ENCODE measurements at regions not wholly inside any gene's neighbourhood (a gene's known extent, or its start where the extent isn't known, plus 50 kb on each side); places are given as distances from the start of the nearest gene placed in this dataset.

GRCh38 chr4:96675416-96675815 lies 835.5 kb downstream of the PDHA2 start:
- in situ Hi-C loops (cut with MboI; ENCODE audit: low pct_ligation_motif_present in 1 of 4, low pct_unique_long_range_greater_than_20kb in 1 of 4, low sequenced_read_pairs in 3 of 4): no loop called here
- 67 to 82% methylated on average over 1 of the region's 1 CpG for WGBS, 2 donors (ENCODE audit: low coverage in 1 of 2)
- no peak for DNase-seq
- Histone ChIP-seq H3K36me3 (no peaks in the 10 kb centered on the region), H3K9me3 (no peaks in the 10 kb centered on the region), H3K4me3 (no peak overlapping the region), H3K27ac (no peak overlapping the region), H3K4me1 (no peaks in the 10 kb centered on the region), H3K27me3 (no peaks in the 10 kb centered on the region)
- intact Hi-C loops (cut with DNase I; ENCODE audit: low total_unique reads): no loop called here
- TF ChIP-seq EP300 (IDR thresholded peaks at IDR 0.05; ENCODE audit: low read depth) (no peak), POLR2AphosphoS5 (IDR thresholded peaks at IDR 0.05) (no peak), POLR2A (IDR thresholded peaks at IDR 0.05) (no peak)
- TF ChIP-seq, protein P1, sequence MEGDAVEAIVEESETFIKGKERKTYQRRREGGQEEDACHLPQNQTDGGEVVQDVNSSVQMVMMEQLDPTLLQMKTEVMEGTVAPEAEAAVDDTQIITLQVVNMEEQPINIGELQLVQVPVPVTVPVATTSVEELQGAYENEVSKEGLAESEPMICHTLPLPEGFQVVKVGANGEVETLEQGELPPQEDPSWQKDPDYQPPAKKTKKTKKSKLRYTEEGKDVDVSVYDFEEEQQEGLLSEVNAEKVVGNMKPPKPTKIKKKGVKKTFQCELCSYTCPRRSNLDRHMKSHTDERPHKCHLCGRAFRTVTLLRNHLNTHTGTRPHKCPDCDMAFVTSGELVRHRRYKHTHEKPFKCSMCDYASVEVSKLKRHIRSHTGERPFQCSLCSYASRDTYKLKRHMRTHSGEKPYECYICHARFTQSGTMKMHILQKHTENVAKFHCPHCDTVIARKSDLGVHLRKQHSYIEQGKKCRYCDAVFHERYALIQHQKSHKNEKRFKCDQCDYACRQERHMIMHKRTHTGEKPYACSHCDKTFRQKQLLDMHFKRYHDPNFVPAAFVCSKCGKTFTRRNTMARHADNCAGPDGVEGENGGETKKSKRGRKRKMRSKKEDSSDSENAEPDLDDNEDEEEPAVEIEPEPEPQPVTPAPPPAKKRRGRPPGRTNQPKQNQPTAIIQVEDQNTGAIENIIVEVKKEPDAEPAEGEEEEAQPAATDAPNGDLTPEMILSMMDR (IDR thresholded peaks at IDR 0.05): no peak

DNA sequence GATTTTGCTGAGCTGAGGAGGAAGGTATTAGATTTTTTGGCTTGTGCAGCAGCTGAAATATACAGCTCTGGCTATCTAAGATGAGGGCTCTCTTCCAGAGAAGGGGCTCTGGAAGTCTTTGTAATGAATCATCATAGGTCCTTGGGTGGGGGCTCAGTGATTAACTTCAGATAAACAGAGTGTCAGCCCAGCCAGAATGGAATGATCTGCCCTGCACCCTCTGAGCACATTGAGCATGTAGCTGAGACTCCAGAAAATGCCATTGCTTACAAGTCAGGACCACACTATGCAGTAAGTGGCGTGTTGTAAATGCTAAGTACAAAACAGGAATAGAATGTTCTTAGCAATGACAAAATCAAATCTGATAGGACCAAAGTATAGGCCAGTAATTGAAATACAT lies 836.0 kb downstream of the PDHA2 start:
- 64 to 79% methylated on average over 1 of the region's 1 CpG for WGBS, 2 donors (ENCODE audit: low coverage in 1 of 2)
- H3K27me3 ChIP-seq: no peaks in the 10 kb centered on the region
- in situ Hi-C loops (cut with MboI; ENCODE audit: low pct_ligation_motif_present in 1 of 4, low pct_unique_long_range_greater_than_20kb in 1 of 4, low sequenced_read_pairs in 3 of 4): no loop called here
- no peaks in the 10 kb centered on the region for H3K4me1 ChIP-seq
- intact Hi-C loops (cut with DNase I; ENCODE audit: low total_unique reads): no loop called here
- no peak overlapping the region for H3K27ac ChIP-seq
- TF ChIP-seq EP300 (IDR thresholded peaks at IDR 0.05; ENCODE audit: low read depth): no peak
- TF ChIP-seq, protein P1 (IDR thresholded peaks at IDR 0.05): no peak
- no peak for DNase-seq
- no peaks in the 10 kb centered on the region for H3K36me3 ChIP-seq
- H3K4me3 ChIP-seq: no peak overlapping the region
- no peaks in the 10 kb centered on the region for H3K9me3 ChIP-seq

- Histone ChIP-seq H3K36me3 (no peaks in the 10 kb centered on the region), H3K27ac (no peak overlapping the region), H3K4me1 (no peaks in the 10 kb centered on the region), H3K4me3 (no peak overlapping the region), H3K27me3 (no peaks in the 10 kb centered on the region), H3K9me3 (no peaks in the 10 kb centered on the region)
- TF ChIP-seq POLR2AphosphoS5 (IDR thresholded peaks at IDR 0.05) (no peak), POLR2A (IDR thresholded peaks at IDR 0.05) (no peak), EP300 (IDR thresholded peaks at IDR 0.05; ENCODE audit: low read depth) (no peak)
- TF ChIP-seq, protein P1 (IDR thresholded peaks at IDR 0.05): no peak
- 71 to 88% methylated on average over 3 of the region's 3 CpGs for WGBS, 2 donors (ENCODE audit: low coverage in 1 of 2)
- in situ Hi-C loops (cut with MboI; ENCODE audit: low pct_ligation_motif_present in 1 of 4, low pct_unique_long_range_greater_than_20kb in 1 of 4, low sequenced_read_pairs in 3 of 4) (no loop called here), intact Hi-C loops (cut with DNase I; ENCODE audit: low total_unique reads) (no loop called here)
- no peak for DNase-seq
These were observed 837.0 kb downstream of the PDHA2 start for GRCh38 chr4:96676754-96677435.

- Histone ChIP-seq H3K4me3 (no peak overlapping the region), H3K4me1 (no peaks in the 10 kb centered on the region), H3K27me3 (no peaks in the 10 kb centered on the region), H3K27ac (no peak overlapping the region), H3K9me3 (no peaks in the 10 kb centered on the region), H3K36me3 (no peaks in the 10 kb centered on the region)
- 19 to 40% methylated on average over 1 of the region's 1 CpG for WGBS, 2 donors (ENCODE audit: low coverage in 1 of 2)
- in situ Hi-C loops (cut with MboI; ENCODE audit: low pct_ligation_motif_present in 1 of 4, low pct_unique_long_range_greater_than_20kb in 1 of 4, low sequenced_read_pairs in 3 of 4): no loop called here
- intact Hi-C loops (cut with DNase I; ENCODE audit: low total_unique reads): no loop called here
- TF ChIP-seq POLR2AphosphoS5 (IDR thresholded peaks at IDR 0.05) (no peak), EP300 (IDR thresholded peaks at IDR 0.05; ENCODE audit: low read depth) (no peak), POLR2A (IDR thresholded peaks at IDR 0.05) (no peak)
- TF ChIP-seq, protein P1 (IDR thresholded peaks at IDR 0.05): no peak
- DNase-seq: no peak
These were observed 837.6 kb downstream of the PDHA2 start for GRCh38 chr4:96677499-96677898.

Data from transverse colon (tissue), 4 donors.